GM18507 (cell line): ENCODE measurements at regions not wholly inside any gene's neighbourhood (a gene's known extent, or its start where the extent isn't known, plus 50 kb on each side); places are given as distances from the start of the nearest gene placed in this dataset.
"Not testable (repeated sequence)": the region's sequence is repeated elsewhere in the genome, so short reads cannot be mapped to it uniquely, and the experiment has no call there.

Experiments used
- DNase-seq: peaks from one replicate; pipeline ENCODE4 v3.0.0; 2011; ENCODE audit warnings: low read depth; ENCODE audit not compliant: insufficient read length; ENCODE audit errors: extremely low spot score
- FAIRE-seq: peaks from 2 replicates; lab custom pipeline; 2011; peaks lifted over from hg19 to GRCh38; lab: Jason Lieb, UNC

DNA sequence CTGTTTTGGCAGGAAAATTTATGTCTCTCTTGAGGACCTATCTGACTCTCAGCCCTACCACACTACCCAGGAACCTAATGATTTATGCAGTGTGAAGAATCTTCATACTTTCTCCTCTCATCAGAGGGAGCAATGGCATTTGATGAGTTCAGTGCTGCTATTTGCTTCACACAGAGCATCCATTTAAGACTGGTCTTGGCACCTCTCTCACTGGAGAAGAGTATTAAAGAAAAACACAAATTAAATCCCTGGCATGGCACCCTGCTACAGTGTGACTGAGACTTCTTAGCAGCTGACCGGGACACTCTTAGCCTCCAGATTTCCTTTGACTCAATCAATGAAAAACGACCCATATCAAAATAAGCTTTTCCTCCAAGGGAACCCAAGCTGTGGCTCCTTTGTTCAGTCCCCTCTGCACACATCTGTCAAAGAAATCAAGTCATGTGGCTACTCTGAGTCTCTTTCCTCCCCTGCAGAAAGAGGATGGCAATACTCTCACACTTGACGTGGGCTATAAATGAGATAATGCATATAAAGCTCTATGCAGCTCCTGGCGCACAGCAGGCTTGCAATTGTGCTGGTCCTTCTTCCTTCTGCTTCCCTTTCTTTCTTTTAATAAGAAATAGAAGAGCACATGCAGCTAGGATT lies 186.1 kb upstream of the E2F8 start:
- FAIRE-seq: no peak
- DNase-seq: no peak

DNA sequence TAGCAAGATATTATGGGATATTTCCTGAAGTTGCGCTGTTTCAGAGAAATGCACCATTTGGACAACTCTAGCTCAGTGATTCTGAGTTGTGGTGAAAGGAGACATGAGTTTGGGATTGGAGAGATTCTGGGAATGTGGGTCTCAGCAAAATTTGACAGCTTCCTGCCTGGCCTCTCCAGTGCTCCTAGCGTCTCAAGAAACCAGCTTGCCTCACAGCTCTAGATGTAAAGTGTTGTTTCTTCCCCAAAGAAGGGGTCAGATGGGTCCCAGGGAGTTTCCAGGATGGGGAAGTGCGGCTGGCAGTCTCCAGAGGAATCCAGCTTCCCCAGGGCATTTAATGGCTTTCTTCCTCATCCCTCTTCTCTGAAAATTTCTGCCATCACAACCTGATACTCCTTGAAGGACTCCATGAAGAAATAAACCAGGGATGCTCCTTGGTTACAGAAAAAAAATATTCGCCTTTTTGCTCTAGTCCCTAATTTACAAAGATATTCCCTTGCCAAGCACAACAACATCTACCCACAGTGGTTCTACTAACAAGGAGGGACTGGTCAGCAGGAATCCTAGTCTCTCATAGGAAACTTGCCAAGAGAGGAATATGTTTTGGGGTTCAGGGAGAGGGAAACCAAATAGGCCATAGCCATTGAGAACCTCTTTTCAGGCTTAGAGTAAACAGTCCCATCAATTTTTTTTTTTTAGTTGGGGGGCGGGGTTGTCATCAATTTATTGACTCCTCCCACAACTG lies 185.4 kb upstream of the E2F8 start:
- DNase-seq (no peak), FAIRE-seq (no peak)

DNA sequence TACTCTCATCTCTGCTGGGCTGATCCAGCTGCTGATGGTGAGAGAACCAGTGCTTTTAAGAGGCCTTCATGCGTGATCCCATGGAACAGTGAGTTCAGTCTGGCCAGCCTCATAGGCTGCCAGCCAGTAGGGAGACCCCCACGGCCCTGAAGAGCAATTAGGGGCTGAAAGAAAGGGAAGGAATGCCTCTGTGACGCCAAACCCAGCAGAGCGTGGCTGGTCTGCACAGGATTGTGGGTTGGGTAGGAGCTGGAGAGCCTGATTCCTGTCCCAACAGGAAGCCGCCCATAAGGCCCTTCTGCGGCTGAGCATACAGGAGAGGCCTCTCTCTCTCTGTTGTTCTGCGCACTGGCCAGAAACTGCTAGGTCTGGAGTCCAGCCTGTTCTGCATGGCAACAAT lies 181.5 kb upstream of the E2F8 start:
- FAIRE-seq: no peak
- DNase-seq: no peak

GRCh38 chr11:19420868-19421533 lies 180.3 kb upstream of the E2F8 start:
- DNase-seq (no peak), FAIRE-seq (no peak)

DNA sequence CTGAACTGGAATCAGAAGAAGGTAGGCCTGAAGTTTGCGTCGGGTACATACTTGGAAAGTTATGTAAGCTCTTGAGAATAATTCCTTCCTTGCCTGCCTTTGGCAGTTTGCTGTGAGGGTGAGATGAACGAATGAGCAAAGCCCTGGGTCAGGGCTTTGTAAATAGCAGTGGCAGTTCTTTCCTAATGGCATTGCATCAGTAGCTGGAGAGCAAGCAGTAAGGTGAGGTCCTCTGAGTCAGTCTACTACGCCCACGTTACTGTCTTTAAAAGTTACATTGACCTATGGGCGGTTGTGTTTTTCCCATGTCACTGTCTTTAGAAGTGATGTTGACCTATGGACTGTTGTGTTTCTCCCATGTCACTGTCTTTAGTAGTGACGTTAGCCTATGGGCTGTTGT lies 179.1 kb upstream of the E2F8 start:
- DNase-seq (no peak), FAIRE-seq (no peak)

DNA sequence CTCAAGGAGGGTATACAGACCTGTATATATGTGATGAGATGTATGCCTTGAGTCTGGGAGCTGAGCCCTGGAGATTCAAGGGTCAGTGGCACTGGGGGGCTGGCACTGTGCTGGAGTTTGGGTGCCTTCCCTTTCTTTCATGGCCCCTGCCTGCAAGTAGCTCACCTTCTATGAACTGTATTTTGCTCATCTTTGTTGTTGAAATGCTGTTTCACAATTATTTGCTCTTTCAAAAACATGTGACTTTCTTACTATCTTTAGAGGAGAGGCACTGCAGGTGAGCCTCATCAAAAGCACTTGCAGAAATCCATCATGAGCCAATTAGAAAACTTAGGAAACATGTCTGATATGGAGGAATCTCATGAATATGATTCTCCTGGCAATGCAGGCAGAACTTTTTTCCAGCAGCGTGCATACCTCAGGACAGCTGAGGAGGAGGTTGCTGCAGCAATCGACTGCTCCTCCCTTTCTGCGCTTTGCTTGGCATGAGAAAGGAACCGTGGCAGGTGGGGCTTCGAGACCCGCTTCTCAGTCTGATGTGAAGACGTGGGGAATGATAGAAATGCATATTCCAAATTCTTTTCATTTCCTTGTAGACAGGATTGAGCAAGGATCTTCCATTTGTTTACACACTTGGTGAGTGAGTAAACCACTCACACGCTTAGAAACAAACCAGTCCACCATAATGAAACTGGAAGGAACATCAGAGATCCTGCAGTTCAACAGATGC lies 178.4 kb upstream of the E2F8 start:
- DNase-seq (no peak), FAIRE-seq (no peak)

GRCh38 chr11:19418221-19418620 lies 177.5 kb upstream of the E2F8 start:
- FAIRE-seq: no peak
- no peak for DNase-seq

- DNase-seq, FAIRE-seq: not testable (repeated sequence)
These were observed 171.3 kb upstream of the E2F8 start for GRCh38 chr11:19412070-19412469.

GRCh38 chr11:19410032-19410431 lies 169.3 kb upstream of the E2F8 start:
- peak; percentile 31 for FAIRE-seq
- DNase-seq: no peak

- FAIRE-seq (no peak), DNase-seq (no peak)
These were observed 168.6 kb upstream of the E2F8 start for GRCh38 chr11:19409307-19409706.

DNA sequence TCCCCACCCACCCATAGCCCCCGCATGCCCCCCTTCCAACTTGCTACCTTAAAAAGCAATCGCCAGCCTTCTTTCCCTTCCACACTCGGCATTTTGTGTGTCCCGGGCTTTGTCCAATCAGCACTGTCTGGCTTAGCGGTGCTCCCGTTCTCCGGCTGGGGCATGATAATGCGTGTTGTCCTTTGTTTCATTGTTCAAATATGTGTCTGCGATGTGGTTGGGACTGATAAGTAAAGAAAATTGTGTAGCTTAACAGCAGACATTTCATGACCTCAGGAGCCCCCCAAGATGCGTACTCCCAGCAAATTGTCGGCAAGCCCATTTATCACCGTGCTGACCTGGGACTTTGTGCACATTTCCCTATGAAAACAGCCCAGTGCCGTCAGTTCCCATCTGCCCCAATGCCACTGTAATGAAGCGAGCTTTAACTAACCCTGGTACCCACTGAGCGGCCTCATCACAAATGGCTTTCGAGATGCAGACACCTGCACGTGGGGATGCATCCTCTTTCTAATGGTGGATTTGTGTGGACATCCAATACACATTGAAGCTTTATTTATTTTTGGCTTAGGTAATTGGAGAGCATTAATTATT lies 167.0 kb upstream of the E2F8 start:
- FAIRE-seq (no peak), DNase-seq (no peak)

- no peak for FAIRE-seq
These were observed 165.2 kb upstream of the E2F8 start for GRCh38 chr11:19405966-19406365.

DNA sequence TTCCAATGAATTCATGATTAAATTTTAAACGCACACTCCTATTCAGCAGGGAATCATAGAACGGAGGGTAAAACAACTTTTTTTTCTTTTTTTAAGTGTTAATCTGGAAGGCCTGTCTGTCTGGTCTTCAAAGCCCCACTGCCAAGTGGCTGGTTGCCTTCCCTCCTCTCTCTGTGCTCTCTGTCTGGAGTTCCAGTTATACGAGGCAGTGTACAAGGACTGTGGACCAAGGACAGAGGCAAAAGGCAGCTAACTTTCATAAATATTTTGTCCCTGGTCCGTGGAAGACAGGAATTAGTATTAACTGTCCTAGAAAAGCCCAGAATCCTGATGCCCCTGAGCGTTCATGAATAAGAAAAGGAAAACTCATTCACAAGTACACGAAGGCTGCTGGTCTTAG lies 164.0 kb upstream of the E2F8 start:
- FAIRE-seq: no peak

More at GRCh38 chr11:19405966-19406365, 165.2 kb upstream of the E2F8 start:
- no peak for DNase-seq

DNA sequence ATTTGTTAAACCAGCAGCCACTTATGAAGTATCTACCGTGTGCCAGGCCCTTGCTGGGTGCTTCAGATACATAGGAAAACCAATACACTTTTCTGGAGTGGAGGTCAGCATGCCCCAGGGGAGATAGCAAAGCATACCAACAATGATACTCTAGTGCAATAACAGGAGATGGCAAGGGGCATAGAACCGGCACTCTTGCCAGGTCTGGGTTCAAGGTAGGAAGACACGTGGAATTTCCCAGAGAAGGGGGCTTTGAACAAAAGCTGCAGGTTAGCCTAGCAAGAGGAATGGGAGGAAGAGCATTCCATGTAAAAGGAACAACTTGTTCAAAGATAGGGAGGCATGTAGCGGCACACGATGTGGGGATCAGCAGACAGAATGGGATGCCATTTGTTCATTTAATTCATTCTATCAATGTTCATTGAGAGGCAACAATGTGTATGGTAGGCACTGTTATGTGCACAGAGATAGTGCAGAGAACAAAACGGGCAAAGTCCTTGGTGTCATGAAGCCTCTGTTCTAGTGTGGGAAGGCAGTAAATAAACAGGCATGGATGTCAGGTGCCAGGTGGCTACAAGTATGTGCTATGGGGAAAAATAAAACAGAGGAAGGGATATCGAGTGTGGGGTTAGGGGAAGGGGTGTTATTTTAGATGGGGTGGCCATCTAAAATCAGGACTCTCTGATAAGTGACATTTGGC lies 162.6 kb upstream of the E2F8 start:
- FAIRE-seq (no peak), DNase-seq (no peak)

More for the DNA sequence above, 164.0 kb upstream of the E2F8 start:
- no peak for DNase-seq

- no peak for FAIRE-seq
- no peak for DNase-seq
These were observed 159.6 kb upstream of the E2F8 start for GRCh38 chr11:19400296-19400695.

GRCh38 chr11:19398772-19399527 lies 158.2 kb upstream of the E2F8 start:
- DNase-seq: no peak
- FAIRE-seq: no peak

GRCh38 chr11:19398273-19398672 lies 157.5 kb upstream of the E2F8 start:
- no peak for FAIRE-seq
- DNase-seq: no peak

GRCh38 chr11:19395050-19395449 lies 154.3 kb upstream of the E2F8 start:
- FAIRE-seq (no peak), DNase-seq (no peak)
